ENCODE measurements at regions not wholly inside any gene's neighbourhood (a gene's known extent, or its start where the extent isn't known, plus 50 kb on each side); places are given as distances from the start of the nearest gene placed in this dataset.
"Not testable (repeated sequence)": the region's sequence is repeated elsewhere in the genome, so short reads cannot be mapped to it uniquely, and the experiment has no call there.

GRCh38 chr15:70398694-70399093, 301.0 kb upstream of the TLE3 start:
- no peak for DNase-seq (ENCODE audit: low read depth)

- DNase-seq (ENCODE audit: low read depth) = no peak
These were observed 299.1 kb upstream of the TLE3 start for GRCh38 chr15:70396807-70397206.

- DNase-seq (ENCODE audit: low read depth) = no peak
These were observed 297.4 kb upstream of the TLE3 start for GRCh38 chr15:70395164-70395563.

DNA sequence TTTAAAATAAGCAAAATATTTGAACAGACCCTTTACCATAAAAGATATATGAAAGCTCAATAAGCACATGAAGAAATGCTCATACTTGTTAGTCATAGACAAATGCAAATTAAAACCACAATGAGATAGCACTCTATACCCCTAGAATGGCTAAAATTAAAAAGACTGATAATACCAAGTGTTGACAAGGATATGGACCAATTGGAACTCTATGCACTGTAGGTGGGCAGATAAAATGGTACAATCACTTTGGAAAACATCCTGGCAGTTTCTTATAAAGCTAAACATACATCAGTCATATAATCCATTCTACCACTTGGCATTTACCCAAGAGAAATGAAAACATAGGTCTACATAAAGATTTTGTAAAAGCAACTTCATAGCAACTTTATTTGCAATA, 293.0 kb upstream of the TLE3 start:
- DNase-seq (ENCODE audit: low read depth) = no peak

DNA sequence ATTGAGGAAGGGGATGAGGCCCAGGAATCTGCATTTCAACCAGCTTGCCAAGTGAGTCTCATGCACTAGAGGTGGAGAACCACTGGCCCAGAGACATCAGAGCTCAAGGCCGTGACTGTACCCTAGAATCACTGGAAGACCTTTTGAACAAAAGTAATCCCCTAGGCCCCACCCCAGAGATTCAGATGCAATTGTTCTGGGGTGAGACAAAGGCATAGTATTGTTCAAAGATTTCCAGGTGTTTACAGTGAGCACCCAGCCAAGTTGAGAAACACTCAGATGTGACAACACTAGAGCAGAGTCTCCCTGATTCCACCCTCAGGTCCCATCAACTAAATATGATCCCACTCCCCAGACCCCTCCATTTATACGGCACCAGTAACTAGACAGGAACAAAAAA, 290.3 kb upstream of the TLE3 start:
- no peak for DNase-seq (ENCODE audit: low read depth)

GRCh38 chr15:70387081-70387480, 289.4 kb upstream of the TLE3 start:
- no peak for DNase-seq (ENCODE audit: low read depth)

- no peak for DNase-seq (ENCODE audit: low read depth)
These were observed 288.0 kb upstream of the TLE3 start for GRCh38 chr15:70385711-70386110.

GRCh38 chr15:70385052-70385451, 287.3 kb upstream of the TLE3 start:
- DNase-seq (ENCODE audit: low read depth) = no peak

- DNase-seq (ENCODE audit: low read depth) = no peak
These were observed 286.1 kb upstream of the TLE3 start for GRCh38 chr15:70383856-70384255.

DNA sequence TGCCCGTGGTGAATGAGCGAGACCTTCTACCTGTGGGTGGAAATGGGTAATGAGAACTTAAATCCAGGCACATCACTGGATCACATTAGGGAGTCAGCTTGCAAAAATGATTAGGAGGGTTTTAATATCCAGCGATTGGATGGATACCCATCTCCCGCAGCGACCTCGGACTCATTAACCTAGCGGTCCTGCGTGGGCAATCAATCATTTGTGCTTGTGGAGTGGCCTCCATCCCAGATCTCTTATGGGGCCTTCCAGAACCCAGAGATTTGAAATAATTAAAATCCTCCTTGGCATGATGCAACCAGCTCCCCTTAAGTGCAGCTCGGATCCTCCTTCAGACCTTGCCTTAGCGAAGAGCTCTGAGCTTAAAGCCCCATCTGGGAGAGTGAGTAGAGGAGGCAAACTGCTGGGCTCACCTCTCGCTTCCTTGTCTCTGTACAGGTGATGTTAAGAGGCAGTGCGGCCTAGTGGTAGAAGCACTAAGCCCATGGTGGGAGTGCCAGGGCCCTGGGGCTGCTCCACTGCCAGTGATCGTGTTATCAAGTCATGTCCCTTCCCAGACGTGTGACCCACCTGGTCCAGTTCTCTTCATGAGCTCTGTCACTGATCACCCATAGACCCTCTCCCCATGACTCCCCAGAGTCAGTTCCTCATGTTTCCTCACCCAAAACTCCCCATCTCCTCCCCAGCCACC, 285.2 kb upstream of the TLE3 start:
- DNase-seq (ENCODE audit: low read depth) = no peak

DNA sequence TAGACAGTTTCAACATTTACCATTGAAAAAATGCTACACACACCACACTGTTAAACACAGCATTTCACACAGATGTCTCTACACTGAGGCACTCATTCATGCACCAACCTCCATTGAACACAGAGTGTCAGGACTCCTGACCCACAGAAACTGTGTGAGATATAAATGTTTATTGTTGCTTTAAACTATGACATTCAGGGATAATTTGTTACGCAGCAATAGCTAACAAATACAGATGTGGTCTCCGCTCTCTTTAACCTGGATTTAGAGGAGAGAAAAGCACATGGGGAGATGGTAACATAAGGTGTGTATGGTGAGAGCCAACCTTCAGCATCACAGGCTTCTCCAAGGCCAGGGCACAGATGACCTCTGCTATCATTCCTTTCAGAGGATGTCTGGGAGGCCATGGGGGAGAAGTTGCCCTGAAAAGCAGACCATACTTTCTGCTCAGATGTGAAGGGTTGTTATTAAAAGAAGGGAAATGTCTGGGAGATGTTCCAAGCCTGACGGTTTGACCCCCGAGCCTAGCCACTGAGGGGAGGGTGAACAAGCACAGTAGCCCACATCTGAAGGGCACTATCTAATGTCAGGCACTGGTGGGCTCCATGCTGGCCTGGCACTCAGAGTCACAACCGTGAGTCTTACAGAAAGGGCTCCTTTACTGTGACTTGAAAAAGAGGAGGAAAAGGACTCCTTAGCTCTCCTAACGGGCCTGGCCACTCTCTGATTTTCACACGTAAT, 284.5 kb upstream of the TLE3 start:
- no peak for DNase-seq (ENCODE audit: low read depth)

GRCh38 chr15:70379938-70380883, 282.5 kb upstream of the TLE3 start:
- DNase-seq (ENCODE audit: low read depth) = no peak

DNA sequence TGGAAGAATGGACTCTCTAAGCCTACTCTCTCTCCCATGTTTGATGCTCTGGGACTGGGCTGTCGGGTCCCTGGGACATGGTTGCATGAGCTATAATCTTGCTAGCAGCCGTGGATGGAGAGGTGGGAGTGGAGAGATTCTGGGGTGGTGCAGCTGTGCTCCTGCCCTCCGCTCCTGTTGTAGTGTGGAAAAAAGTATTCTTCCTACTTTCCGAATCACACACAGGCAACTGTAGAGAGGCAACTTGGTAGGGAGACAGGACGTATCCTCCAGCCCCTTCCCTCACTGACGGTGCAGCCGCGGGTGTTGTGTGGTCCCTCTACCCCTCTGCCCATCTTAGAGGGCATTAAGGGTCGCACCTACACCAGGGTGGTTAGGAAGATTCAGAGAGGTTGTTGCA, 281.4 kb upstream of the TLE3 start:
- DNase-seq (ENCODE audit: low read depth) = no peak

GRCh38 chr15:70378126-70379031, 280.7 kb upstream of the TLE3 start:
- DNase-seq (ENCODE audit: low read depth) = no peak

- DNase-seq (ENCODE audit: low read depth) = no peak
These were observed 279.4 kb upstream of the TLE3 start for GRCh38 chr15:70376929-70377691.

DNA sequence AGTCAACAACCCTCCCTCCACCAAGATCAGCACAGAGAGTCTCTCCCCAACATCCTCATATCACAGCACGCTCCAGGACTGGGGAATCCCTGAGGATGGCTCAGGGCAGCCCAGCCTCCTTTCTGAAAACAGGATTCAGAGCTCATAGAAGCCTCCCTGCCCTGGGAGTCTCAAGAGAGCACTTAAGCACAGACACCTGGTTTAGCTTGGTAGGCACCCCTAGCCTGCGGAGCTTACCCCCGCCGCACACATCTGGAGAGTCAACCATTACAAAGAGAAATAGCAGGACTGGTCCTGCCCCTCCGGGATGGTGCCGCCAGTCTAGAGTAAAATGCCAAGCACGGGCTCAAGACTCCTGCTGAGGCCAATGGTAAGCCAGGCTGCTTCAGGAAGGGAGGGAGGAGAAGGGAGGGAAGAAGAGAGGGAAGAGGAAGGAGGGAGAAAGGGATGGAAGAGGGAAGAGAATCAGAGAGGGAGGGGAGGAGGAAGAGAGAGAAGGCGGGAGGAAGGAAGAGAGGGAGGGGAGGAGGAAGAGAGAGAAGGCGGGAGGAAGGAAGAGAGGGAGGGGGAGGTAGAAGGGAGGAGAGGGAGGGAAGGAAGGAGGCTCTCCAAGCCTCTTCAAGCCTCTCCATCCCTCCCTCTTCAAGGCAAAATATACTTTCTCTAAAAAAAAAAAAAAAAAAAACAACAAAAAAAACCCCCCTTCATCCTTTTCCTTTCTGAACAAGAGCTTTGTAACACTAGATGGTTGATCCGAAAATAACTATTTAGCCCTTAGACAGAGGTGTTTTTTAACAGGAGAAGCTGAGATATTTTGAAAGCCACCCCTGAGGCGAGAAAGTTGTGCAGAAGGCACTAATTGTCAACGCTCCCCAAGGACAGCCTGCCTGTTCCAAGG, 278.6 kb upstream of the TLE3 start:
- DNase-seq (ENCODE audit: low read depth) = no peak

DNA sequence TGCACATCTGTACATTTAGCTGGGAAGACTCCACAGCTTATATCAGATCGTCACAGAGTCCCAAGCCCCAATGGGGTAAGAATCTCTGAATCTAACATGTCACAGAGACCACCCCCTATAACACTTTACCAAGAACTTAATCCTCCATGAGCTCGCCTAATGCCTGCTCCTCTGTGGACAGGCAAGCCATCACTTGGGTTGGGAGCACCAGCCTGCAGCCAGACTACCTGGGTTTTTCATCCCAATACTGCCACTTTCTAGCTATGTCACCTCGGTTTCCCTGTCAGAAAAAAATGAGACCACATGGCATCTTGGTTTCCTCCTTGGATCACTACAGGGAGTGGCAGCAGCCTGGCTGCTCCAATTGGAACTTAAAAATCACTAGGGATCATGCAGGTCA, 277.9 kb upstream of the TLE3 start:
- DNase-seq (ENCODE audit: low read depth) = no peak

DNA sequence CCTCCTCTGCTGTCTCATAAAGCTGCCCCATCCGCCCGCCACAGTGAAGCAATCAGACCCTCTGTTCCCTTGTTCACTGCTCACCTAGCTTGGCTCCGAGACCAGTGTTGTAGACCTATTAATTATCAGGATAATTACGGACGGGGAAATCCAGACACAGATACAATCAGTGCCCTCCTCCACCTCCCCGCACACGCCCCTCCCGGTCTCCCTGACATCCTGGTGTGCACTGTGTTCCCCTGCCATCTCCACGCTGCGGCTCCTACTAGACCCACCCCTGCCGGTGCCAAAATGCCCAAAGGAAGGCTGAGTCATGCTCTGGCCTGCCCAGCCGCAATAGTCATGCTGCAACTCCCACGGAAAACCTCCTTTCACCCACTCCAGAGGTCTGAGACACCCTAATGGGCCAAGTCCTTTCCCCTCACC, 277.3 kb upstream of the TLE3 start:
- DNase-seq (ENCODE audit: low read depth) = no peak

- no peak for DNase-seq (ENCODE audit: low read depth)
These were observed 276.4 kb upstream of the TLE3 start for GRCh38 chr15:70374096-70374495.

DNA sequence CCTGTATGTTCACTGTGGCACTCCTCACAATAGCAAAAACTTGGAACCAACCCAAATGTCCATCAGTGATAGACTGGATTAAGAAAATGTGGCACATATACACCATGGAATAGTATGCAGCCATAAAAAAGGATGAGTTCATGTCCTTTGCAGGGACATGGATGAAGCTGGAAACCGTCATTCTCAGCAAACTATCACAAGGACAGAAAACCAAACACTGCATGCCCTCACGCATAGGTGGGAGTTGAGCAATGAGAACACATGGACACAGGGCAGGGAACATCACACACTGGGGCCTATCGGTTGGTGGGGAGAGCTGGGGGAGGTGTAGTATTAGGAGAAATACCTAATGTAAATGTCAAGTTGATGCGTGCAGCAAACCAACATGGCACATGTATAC, 275.7 kb upstream of the TLE3 start:
- DNase-seq (ENCODE audit: low read depth) = not testable (repeated sequence)

All from activated T-cell treated with anti-CD3 and anti-CD28 coated beads for 48 hours (primary cell).